ENCODE measurements at regions not wholly inside any gene's neighbourhood (a gene's known extent, or its start where the extent isn't known, plus 50 kb on each side); places are given as distances from the start of the nearest gene placed in this dataset.

DNA sequence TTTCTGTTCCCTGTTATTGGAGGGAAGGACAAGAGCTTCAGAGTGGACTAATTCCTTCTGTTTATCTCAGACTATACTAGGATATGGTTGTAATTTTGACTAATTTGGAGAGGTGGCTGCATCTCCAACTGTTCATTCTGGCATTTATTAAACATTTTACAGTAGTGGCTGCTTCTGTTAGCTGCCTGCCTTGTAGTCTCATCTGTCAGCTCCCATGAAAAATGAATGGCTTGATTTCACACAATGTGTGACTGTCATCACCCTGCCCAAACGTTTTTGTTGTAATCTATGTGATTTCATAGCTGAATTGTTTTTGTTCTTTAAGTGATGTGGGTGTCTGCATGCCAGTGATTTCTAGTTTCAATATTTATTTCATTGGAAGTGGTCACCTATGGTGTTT is 459.4 kb upstream of the PTPRD start:
- H3K27ac ChIP-seq: no peak overlapping the region
- TF ChIP-seq, protein P1, sequence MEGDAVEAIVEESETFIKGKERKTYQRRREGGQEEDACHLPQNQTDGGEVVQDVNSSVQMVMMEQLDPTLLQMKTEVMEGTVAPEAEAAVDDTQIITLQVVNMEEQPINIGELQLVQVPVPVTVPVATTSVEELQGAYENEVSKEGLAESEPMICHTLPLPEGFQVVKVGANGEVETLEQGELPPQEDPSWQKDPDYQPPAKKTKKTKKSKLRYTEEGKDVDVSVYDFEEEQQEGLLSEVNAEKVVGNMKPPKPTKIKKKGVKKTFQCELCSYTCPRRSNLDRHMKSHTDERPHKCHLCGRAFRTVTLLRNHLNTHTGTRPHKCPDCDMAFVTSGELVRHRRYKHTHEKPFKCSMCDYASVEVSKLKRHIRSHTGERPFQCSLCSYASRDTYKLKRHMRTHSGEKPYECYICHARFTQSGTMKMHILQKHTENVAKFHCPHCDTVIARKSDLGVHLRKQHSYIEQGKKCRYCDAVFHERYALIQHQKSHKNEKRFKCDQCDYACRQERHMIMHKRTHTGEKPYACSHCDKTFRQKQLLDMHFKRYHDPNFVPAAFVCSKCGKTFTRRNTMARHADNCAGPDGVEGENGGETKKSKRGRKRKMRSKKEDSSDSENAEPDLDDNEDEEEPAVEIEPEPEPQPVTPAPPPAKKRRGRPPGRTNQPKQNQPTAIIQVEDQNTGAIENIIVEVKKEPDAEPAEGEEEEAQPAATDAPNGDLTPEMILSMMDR (conservative IDR thresholded peaks at IDR 0.05): no peak

DNA sequence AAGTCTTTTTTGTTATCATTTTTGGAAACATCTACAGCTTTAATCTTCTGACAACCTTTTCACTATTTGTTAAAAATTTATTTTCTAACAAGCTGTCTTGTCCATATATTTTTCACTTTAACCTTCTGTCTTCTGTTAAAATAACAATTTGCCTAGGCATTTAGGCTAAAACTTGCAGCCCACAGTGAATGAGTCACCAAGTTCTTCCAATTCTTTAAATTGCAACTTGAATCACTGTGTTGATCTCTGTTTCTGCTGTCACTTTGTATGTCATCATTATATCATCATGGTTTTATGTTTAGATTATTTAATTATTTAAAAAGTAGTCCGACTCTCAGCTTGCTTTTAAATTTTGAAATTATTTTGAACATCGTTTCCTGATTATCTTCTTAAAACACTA is 473.8 kb upstream of the PTPRD start:
- TF ChIP-seq, protein P1 (conservative IDR thresholded peaks at IDR 0.05): no peak
- H3K27ac ChIP-seq: no peak overlapping the region

DNA sequence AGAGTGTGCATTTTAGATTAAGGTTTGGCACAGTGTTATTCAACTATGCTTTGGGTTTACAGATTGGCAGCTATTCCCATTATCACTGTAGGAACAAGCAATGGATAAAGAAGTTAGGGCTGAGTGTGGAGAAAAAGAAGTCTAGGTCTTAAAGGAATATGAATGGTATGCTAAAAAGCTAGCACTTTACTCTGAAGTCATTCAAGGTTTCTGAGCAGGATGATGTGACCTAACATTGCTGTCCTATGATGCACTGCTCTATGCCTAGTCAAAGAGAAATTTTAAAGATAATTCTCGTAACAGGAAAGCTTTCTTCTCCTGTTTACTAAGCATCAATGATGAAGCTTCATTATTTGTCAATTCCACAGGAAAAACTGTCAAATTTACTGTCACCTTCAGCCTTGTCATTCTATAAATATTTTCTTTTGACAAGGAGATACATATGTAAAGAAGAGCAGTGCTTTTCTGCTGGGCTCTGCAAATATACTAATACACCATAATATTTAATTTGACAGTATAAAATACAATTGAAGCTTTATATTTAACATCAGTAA is 476.1 kb upstream of the PTPRD start:
- H3K27ac ChIP-seq: no peak overlapping the region
- TF ChIP-seq, protein P1 (conservative IDR thresholded peaks at IDR 0.05): no peak

DNA sequence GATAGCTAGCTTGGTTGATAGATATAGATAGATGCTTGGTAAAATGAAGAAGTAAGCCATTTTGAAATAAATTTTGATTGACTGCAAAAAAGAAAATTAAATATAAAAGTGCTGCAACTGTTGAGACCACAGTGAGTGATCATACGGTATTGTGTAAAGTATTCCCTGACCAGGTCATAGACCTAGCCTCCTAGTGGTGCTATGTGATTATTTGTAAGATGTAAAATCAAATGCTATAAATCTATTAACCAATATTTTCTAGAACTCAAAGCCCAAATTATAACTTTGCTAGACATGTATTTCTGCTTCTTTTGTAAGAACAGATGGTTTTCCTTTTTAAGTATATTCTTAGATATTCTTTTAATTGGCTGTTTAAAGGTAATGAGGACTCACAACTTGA is 480.2 kb upstream of the PTPRD start:
- TF ChIP-seq, protein P1 (conservative IDR thresholded peaks at IDR 0.05): 0 out of 2 replicates have a peak, but pooled peaks have one; percentile 31
- no peak overlapping the region for H3K27ac ChIP-seq

DNA sequence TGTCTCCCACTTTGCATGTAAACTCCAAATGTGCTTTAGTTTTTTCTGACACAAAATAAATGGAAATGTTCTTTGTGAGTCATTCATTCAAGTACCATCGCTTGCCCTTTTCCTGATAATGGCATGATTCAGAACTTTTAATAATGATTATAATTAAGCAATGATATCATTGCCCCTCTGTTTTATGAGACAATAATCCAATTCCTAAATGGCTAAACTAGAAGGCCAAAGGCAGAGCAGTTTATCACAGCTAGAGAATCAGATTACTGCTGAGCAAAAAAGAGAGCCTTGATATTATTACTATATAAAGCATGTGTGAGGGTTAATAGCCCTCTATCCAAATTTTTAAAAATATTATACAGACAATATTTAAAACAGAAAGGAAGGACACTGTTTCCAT is 484.2 kb upstream of the PTPRD start:
- TF ChIP-seq, protein P1 (conservative IDR thresholded peaks at IDR 0.05): no peak

DNA sequence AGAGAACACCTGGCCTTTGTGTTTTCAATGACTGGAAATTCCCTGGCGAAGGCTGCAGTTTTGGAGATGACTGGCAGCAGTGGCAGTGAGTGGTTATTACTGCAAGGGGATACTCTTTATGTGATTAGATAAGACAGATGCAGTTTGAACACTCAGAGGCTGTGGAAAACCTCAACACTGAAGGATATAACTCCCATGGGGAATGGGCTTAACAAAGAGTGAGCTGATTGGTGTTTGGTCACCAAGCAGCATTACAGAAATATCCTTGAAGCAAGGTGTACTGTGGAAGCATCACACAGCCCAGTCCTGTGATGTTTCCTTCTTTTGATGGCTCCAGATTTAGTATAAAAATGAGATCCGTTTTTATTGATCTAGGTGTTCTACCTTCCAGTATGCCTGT is 490.7 kb upstream of the PTPRD start:
- TF ChIP-seq, protein P1 (conservative IDR thresholded peaks at IDR 0.05): no peak
- H3K27ac ChIP-seq: no peak overlapping the region

More for the DNA sequence above, 484.2 kb upstream of the PTPRD start:
- no peak overlapping the region for H3K27ac ChIP-seq

DNA sequence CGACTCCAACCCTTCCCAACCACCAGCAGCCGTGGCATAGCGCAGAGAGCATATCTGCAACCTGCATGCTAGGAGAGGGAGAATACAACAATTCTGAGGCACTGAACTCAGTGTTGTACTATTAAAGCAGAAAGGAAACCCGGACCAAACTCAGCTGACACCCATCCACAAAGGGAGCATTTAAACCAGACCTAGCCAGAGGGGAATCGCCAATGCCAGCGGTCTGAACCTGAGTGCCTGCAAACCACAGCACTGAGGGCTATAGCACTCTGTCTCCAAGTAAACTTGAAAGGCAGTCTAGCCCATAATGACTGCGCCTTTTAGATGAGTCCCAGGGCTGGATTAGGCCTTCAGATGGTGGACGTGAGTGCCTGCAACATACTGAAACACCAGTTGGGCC is 494.4 kb upstream of the PTPRD start:
- H3K27ac ChIP-seq: no peak overlapping the region
- TF ChIP-seq, protein P1 (conservative IDR thresholded peaks at IDR 0.05): no peak

All from VCaP (cell line).